ENCODE measurements at regions not wholly inside any gene's neighbourhood (a gene's known extent, or its start where the extent isn't known, plus 50 kb on each side); places are given as distances from the start of the nearest gene placed in this dataset.

DNA sequence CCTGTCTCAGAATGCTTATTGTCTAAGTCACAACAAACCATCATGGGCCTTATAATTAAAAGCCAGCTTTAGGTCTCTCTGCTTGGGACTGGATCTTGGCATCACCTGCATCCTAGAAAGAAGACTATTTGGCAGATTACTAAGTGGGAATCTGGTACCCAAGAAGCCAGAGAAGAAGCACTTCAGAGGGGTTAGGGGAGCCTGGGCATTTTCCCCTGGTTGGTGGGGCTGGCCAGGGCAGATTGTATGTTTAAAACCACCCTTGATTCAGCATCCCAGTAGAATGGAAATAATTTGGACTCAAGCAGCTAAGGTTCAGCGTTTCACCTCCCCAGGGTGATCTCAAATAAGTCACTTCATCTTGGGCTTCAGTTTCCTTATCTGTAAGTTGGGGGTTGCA, 193.7 kb downstream of the MIAT start:
- Histone ChIP-seq H3K4me1 (no peaks in the 10 kb centered on the region), H3K27me3 (ENCODE audit: low read depth) (no peaks in the 10 kb centered on the region), H3K4me3 (no peak overlapping the region), H3K36me3 (replicated peaks) (no peaks in the 10 kb centered on the region), H3K9me3 (no peaks in the 10 kb centered on the region)
- in situ Hi-C loops (cut with MboI; ENCODE audit: low sequenced_read_pairs), result no loop called here
- no peak for DNase-seq (ENCODE audit: low spot score in 2 of 2)

DNA sequence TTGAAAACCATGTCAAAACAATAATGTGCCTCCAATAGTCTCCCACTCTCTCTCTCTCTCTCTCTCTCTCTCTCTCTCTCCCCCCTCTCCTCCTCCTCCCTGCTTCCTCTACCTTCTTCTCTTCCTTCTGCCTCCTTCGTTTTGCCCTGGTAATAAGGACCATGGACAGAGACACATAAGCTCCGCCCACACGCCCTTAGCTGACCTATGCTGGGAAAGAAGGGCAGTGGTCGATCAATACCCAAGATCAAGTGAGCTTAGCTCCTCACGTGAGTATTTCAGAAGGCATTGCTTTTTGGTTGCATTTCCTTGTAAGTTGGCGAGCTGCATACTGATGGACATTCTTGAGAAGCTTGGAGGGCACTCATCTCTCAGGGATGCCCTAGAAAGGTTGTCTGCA, 194.8 kb downstream of the MIAT start:
- Histone ChIP-seq H3K36me3 (replicated peaks) (no peaks in the 10 kb centered on the region), H3K9me3 (no peaks in the 10 kb centered on the region), H3K4me3 (no peak overlapping the region), H3K4me1 (no peaks in the 10 kb centered on the region), H3K27me3 (ENCODE audit: low read depth) (no peaks in the 10 kb centered on the region)
- peak in 1 of 2 experiments; percentile 48 for DNase-seq (ENCODE audit: low spot score in 2 of 2)
- in situ Hi-C loops (cut with MboI; ENCODE audit: low sequenced_read_pairs), result no loop called here

DNA sequence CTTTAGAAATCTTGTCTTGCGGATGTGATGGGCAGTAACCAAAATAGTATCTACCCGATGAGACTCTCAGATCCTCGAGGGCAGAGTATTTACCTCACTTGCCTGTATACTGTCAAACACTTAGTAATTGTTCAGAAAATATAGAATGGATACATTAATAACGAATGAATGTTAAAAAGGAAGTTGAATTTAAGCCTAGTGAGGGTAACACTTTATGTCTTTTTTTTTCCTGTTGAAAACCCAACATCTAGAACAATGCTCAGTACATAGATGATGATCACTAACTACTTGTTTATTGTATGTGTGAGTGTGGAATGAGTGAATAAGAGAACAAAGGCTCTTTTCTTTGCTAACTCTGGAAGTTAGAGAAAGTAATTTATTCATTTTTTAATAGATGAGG, 195.7 kb downstream of the MIAT start:
- Histone ChIP-seq H3K36me3 (replicated peaks) (no peaks in the 10 kb centered on the region), H3K9me3 (no peaks in the 10 kb centered on the region), H3K27me3 (ENCODE audit: low read depth) (no peaks in the 10 kb centered on the region), H3K4me3 (no peak overlapping the region), H3K4me1 (no peaks in the 10 kb centered on the region)
- in situ Hi-C loops (cut with MboI; ENCODE audit: low sequenced_read_pairs), result no loop called here
- no peak for DNase-seq (ENCODE audit: low spot score in 2 of 2)

DNA sequence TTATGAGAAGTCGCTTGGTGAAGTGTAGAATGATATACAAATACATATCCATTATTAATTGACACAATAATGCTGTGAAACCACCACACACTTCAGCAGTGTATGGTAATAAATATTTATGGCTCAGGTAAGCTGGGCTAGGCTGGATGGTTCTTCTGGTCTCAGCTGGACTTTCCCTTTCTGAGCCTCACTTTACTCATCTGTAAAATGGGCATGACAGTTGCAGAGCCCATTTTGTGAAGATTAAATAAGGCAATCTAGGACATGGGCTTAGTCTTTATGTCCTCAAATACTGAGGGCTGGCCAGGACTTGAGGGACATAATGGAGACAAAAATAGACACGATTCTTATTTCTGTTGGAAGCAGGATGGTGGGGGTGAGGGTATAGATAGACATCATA, 196.1 kb downstream of the MIAT start:
- in situ Hi-C loops (cut with MboI; ENCODE audit: low sequenced_read_pairs), result no loop called here
- DNase-seq (ENCODE audit: low spot score in 2 of 2), result no peak

DNA sequence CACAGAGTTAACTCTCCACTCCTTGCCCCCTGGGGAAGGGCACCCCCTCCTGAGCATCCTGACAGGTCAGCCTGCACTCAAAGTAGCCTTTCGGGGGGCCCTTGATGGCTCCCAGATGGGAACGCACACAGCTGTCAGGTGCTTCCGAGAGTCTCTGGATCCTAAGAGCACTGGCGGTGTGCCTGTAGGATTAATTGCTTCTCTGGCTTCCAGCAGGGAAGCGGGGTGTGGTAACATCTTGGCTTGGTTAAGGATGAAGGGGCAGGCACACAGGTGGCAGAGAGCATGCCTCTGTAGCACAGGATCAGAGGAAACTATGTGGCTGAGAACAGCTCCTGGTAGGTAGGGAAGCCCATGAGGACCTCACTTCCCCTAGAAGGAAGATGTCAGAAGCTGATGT, 199.8 kb downstream of the MIAT start:
- Histone ChIP-seq H3K36me3 (replicated peaks) (no peaks in the 10 kb centered on the region), H3K27me3 (ENCODE audit: low read depth) (peaks cover 3% of the 10 kb centered on the region; the same call in 1 of the 2 replicates), H3K4me1 (no peaks in the 10 kb centered on the region), H3K9me3 (no peaks in the 10 kb centered on the region), H3K4me3 (no peak overlapping the region)
- in situ Hi-C loops (cut with MboI; ENCODE audit: low sequenced_read_pairs), result no loop called here
- no peak for DNase-seq (ENCODE audit: low spot score in 2 of 2)

More for the DNA sequence above, 196.1 kb downstream of the MIAT start:
- no peaks in the 10 kb centered on the region for H3K4me1 ChIP-seq
- no peak overlapping the region for H3K4me3 ChIP-seq
- H3K36me3 ChIP-seq (replicated peaks), result no peaks in the 10 kb centered on the region
- no peaks in the 10 kb centered on the region for H3K9me3 ChIP-seq
- no peaks in the 10 kb centered on the region for H3K27me3 ChIP-seq (ENCODE audit: low read depth)

DNA sequence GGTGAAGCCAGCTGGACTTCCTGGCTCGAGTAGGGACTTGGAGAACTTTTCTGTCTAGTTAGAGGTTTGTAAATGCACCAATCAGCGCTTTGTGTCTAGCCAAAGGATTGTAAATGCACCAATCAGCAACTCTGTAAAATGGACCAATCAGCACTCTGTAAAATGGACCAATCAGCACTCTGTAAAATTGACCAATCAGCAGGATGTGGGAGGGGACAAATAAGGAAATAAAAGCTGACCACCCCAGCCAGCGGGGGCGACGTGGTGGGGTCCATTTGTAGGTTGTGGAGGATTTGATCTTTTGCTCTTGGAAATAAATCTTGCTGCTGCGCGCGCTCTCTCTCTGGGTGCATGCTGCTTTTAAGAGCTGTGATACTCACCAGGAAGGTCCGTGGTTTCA, 202.9 kb downstream of the MIAT start:
- no peaks in the 10 kb centered on the region for H3K9me3 ChIP-seq
- no peak overlapping the region for H3K4me3 ChIP-seq
- H3K27me3 ChIP-seq (ENCODE audit: low read depth), result peaks cover 6% of the 10 kb centered on the region; the same call in 1 of the 2 replicates
- no peaks in the 10 kb centered on the region for H3K36me3 ChIP-seq (replicated peaks)
- in situ Hi-C loops (cut with MboI; ENCODE audit: low sequenced_read_pairs), result no loop called here
- DNase-seq (ENCODE audit: low spot score in 2 of 2), result no peak
- H3K4me1 ChIP-seq, result no peaks in the 10 kb centered on the region

DNA sequence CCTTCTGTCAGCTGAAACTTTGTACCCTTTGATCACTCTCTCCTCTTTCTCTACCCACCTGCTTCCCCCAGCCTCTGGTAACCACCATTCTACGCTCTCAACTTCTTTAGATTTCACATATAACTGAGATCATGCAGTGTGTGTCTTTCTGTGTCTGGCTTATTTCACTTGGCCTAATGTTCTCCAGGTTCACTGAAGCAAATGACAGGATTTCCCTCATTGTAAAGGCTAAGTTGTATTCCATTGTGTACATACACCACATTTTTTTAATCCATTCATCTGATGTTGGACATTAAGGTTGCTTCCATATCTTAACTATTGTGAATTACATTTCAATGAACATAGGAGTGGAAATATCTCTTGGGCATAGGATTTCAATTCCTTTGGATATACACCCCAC, 207.6 kb downstream of the MIAT start:
- no peaks in the 10 kb centered on the region for H3K4me1 ChIP-seq
- in situ Hi-C loops (cut with MboI; ENCODE audit: low sequenced_read_pairs), result no loop called here
- H3K27me3 ChIP-seq (ENCODE audit: low read depth), result peaks cover 6% of the 10 kb centered on the region; the same call in 1 of the 2 replicates
- H3K36me3 ChIP-seq (replicated peaks), result no peaks in the 10 kb centered on the region
- no peaks in the 10 kb centered on the region for H3K9me3 ChIP-seq
- H3K4me3 ChIP-seq, result no peak overlapping the region
- DNase-seq (ENCODE audit: low spot score in 2 of 2), result no peak

DNA sequence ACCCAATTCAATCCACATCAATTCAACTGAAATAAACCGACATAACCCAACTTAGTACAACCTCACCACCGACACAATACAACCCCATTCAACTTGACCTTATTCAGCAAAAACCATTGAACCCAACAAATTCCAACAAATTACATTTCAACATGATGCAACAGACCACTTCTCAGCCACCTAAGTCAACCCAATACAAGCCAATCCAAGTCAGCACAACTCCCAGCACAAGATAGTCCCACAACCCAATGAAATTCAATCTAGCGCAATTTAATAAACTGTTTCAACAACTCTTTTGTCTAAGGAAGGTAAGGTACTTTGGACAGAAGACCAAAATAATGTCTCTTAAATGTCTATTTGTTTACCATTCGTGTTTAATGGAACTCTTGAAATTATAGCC, 226.0 kb downstream of the MIAT start:
- Histone ChIP-seq H3K9me3 (no peaks in the 10 kb centered on the region), H3K36me3 (replicated peaks) (no peaks in the 10 kb centered on the region), H3K27me3 (ENCODE audit: low read depth) (peaks cover 2% of the 10 kb centered on the region), H3K4me3 (no peak overlapping the region), H3K4me1 (no peaks in the 10 kb centered on the region)
- in situ Hi-C loops (cut with MboI; ENCODE audit: low sequenced_read_pairs), result no loop called here
- DNase-seq (ENCODE audit: low spot score in 2 of 2), result no peak

DNA sequence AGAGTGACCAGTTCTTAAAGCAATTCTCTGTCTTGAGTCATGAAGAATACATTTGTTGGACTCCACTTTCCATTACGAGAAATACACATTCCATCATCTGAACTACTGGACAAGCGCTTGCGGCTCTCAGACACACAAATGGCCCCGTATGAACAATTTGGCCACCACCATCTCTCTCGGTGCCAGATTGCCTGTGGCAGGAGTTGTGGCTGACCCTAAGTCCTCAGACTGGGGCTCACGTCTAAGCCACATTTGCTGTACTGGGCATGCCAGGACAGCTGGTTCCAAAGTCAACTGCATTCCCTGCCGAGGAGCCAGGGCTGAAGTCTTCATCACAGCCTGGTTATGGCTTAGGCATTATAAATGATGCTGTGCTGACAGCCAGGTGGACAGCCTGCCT, 227.5 kb downstream of the MIAT start:
- H3K9me3 ChIP-seq, result no peaks in the 10 kb centered on the region
- no peak for DNase-seq (ENCODE audit: low spot score in 2 of 2)
- H3K36me3 ChIP-seq (replicated peaks), result no peaks in the 10 kb centered on the region
- no peaks in the 10 kb centered on the region for H3K4me1 ChIP-seq
- no peak overlapping the region for H3K4me3 ChIP-seq
- H3K27me3 ChIP-seq (ENCODE audit: low read depth), result peaks cover 6% of the 10 kb centered on the region
- in situ Hi-C loops (cut with MboI; ENCODE audit: low sequenced_read_pairs), result no loop called here

DNA sequence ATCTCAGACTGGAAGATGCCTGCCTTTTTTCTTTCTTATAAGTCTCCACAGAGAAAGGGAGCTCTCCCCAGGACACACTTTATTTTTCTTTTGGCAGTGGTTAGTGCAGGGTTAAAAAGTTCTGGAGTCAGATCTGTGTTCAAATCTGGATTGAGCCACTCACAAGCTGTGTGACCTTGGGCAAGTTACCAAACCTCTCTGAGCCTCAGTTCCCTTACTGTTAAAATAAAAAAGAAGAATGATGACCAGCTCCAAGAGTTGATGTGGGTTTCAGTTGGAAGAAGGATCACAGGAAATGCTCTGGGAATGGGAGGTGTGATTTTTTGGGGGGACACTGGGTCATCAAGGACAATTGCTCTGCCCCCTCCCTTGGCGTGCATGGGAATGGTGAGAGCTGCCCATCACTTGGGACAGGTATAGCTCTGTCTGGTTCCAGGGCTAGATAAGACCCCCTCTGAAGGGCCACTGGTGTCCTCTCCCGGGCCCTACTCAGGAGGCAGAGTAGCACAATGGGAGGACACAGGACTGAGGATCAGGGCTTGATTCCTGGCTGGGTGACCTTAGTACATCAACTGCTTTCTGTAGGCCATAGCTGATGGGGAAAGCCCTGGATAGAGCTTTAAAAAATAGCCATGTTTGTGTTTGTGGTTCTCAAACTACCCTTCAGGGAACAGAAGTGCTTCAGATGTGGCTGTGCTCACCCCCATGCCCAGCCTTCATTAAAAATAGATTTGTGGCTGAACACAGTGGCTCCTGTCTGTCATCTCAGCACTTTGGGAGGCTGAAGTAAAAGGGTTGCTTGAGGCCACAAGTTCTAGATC, 228.3 kb downstream of the MIAT start:
- Histone ChIP-seq H3K4me3 (no peak overlapping the region), H3K9me3 (no peaks in the 10 kb centered on the region), H3K4me1 (no peaks in the 10 kb centered on the region), H3K27me3 (ENCODE audit: low read depth) (peaks cover 13% of the 10 kb centered on the region), H3K36me3 (replicated peaks) (no peaks in the 10 kb centered on the region)
- DNase-seq (ENCODE audit: low spot score in 2 of 2), result no peak
- in situ Hi-C loops (cut with MboI; ENCODE audit: low sequenced_read_pairs), result no loop called here

DNA sequence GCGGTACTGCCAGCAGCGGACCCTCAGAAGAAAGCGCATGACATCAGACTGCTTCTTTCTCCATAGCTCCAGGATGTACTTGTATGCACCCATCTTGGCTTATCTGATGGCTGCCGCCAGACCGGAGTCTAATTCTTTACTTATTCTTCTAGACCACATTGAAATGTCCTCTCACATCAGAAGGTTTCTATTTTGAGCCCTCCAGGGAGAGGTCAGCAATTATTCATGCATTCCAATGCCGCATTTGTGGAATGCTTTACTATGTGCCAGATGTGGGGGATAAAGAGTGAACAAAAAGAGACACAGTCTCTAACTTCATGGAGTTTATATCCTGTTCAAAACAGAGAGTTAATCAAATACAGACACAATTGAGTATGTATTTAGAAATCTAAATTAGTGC, 230.1 kb downstream of the MIAT start:
- no peaks in the 10 kb centered on the region for H3K9me3 ChIP-seq
- no peak for DNase-seq (ENCODE audit: low spot score in 2 of 2)
- H3K4me3 ChIP-seq, result no peak overlapping the region
- in situ Hi-C loops (cut with MboI; ENCODE audit: low sequenced_read_pairs), result no loop called here
- H3K36me3 ChIP-seq (replicated peaks), result no peaks in the 10 kb centered on the region
- no peaks in the 10 kb centered on the region for H3K4me1 ChIP-seq
- peaks cover 27% of the 10 kb centered on the region for H3K27me3 ChIP-seq (ENCODE audit: low read depth)

DNA sequence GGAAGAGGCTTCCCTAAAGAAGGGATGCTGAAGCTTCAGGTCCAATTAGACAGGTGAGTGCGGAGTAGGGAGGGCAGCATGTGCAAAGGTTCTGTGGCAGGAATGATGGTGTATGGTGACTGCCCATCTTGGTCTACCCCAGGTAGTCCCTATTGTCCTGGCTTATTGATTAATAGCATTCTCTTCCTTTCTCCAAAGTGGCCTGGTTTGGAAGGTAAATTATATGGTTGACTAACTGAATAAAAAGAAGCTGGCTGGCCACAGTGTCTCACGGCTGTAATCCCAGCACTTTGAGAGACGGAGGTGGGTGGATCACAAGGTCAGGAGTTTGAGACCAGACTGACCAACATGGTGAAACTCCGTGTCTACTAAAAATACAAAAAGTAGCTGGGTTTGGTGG, 230.5 kb downstream of the MIAT start:
- Histone ChIP-seq H3K9me3 (no peaks in the 10 kb centered on the region), H3K27me3 (ENCODE audit: low read depth) (peaks cover 31% of the 10 kb centered on the region), H3K36me3 (replicated peaks) (no peaks in the 10 kb centered on the region), H3K4me3 (no peak overlapping the region), H3K4me1 (no peaks in the 10 kb centered on the region)
- DNase-seq (ENCODE audit: low spot score in 2 of 2), result no peak
- in situ Hi-C loops (cut with MboI; ENCODE audit: low sequenced_read_pairs), result no loop called here

DNA sequence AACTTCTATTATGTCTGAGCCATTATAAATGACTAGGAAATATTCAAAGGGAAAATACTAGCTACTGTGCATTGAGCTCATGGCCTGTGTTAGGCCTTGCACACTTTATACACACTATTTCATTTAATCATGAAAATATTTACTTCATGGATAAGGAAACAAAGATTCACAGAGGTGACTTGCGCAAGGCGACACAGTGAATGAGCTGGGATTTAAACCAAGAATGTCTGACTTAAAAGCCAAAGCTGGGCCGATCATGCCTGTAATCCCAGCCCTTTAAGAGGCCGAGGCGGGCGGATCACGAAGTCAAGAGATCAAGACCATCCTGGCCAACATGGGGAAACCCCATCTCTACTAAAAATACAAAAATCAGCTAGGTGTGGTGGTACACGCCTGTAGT, 231.5 kb downstream of the MIAT start:
- in situ Hi-C loops (cut with MboI; ENCODE audit: low sequenced_read_pairs), result no loop called here
- Histone ChIP-seq H3K4me1 (no peaks in the 10 kb centered on the region), H3K27me3 (ENCODE audit: low read depth) (peaks cover 33% of the 10 kb centered on the region), H3K4me3 (no peak overlapping the region), H3K36me3 (replicated peaks) (no peaks in the 10 kb centered on the region), H3K9me3 (no peaks in the 10 kb centered on the region)
- no peak for DNase-seq (ENCODE audit: low spot score in 2 of 2)

DNA sequence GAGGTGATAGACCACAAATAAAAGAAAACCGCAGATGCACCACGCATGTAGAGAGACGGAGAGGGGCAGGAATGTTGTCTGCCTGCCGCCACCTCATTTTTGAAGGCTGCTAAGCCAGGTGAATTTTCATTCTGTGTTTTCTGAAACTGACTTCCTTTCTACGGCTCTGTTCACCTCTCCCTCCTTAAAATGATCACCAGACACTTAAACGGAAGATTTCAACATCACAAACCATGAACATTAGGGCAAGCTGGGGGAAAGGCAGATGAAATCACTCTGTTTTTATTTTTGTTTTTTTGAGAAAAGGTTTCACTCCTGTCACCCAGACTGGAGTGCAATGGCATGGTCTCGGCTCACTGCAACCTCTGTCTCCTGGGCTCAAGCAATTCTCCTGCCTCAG, 232.4 kb downstream of the MIAT start:
- in situ Hi-C loops (cut with MboI; ENCODE audit: low sequenced_read_pairs), result no loop called here
- peaks cover 33% of the 10 kb centered on the region for H3K27me3 ChIP-seq (ENCODE audit: low read depth)
- DNase-seq (ENCODE audit: low spot score in 2 of 2), result no peak
- no peaks in the 10 kb centered on the region for H3K4me1 ChIP-seq
- no peaks in the 10 kb centered on the region for H3K9me3 ChIP-seq
- no peak overlapping the region for H3K4me3 ChIP-seq
- no peaks in the 10 kb centered on the region for H3K36me3 ChIP-seq (replicated peaks)

DNA sequence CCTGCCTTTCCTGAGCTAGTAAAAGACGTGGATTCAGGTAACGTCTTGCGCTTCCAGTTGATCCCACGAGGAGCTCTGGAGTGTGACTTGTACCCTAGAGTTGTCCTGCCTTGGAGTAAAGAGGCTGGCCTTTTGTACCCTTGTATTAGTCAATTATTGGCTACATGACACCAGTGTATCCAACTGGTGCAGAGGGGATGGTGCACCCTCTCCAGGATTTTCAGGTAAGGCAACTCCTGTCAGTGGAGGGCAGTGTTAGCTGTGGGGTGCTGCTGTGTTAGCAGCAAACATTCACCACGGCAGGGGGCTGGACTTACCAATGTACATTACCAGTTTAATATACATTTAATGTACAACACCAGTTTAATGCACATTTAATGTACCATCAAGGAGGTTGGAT, 233.5 kb downstream of the MIAT start:
- H3K27me3 ChIP-seq (ENCODE audit: low read depth), result peaks cover 33% of the 10 kb centered on the region
- in situ Hi-C loops (cut with MboI; ENCODE audit: low sequenced_read_pairs), result no loop called here
- H3K9me3 ChIP-seq, result no peaks in the 10 kb centered on the region
- no peak for DNase-seq (ENCODE audit: low spot score in 2 of 2)
- no peaks in the 10 kb centered on the region for H3K4me1 ChIP-seq
- H3K36me3 ChIP-seq (replicated peaks), result no peaks in the 10 kb centered on the region
- H3K4me3 ChIP-seq, result no peak overlapping the region
